ENCODE measurements at regions not wholly inside any gene's neighbourhood (a gene's known extent, or its start where the extent isn't known, plus 50 kb on each side); places are given as distances from the start of the nearest gene placed in this dataset.

- no peak for TF ChIP-seq CTCF (IDR thresholded peaks at IDR 0.05; ENCODE audit: control insufficient read depth, extremely low read depth, insufficient read depth)
- no peak overlapping the region for H3K4me3 ChIP-seq (ENCODE audit: low read depth, low read length)
- DNase-seq (ENCODE audit: low read depth): no peak
Measured at GRCh38 chr6:71031912-71032311, 75.1 kb upstream of the B3GAT2 start.

GRCh38 chr6:71033171-71033570, 76.3 kb upstream of the B3GAT2 start:
- no peak for DNase-seq (ENCODE audit: low read depth)
- no peak for TF ChIP-seq CTCF (IDR thresholded peaks at IDR 0.05; ENCODE audit: control insufficient read depth, extremely low read depth, insufficient read depth)
- H3K4me3 ChIP-seq (ENCODE audit: low read depth, low read length): no peak overlapping the region

GRCh38 chr6:71033890-71034289, 77.0 kb upstream of the B3GAT2 start:
- H3K4me3 ChIP-seq (ENCODE audit: low read depth, low read length): no peak overlapping the region
- no peak for DNase-seq (ENCODE audit: low read depth)
- no peak for TF ChIP-seq CTCF (IDR thresholded peaks at IDR 0.05; ENCODE audit: control insufficient read depth, extremely low read depth, insufficient read depth)

GRCh38 chr6:71034563-71035345, 77.9 kb upstream of the B3GAT2 start:
- TF ChIP-seq CTCF (IDR thresholded peaks at IDR 0.05; ENCODE audit: control insufficient read depth, extremely low read depth, insufficient read depth): no peak
- H3K4me3 ChIP-seq (ENCODE audit: low read depth, low read length): no peak overlapping the region
- no peak for DNase-seq (ENCODE audit: low read depth)

GRCh38 chr6:71035871-71036270, 79.0 kb upstream of the B3GAT2 start:
- TF ChIP-seq CTCF (IDR thresholded peaks at IDR 0.05; ENCODE audit: control insufficient read depth, extremely low read depth, insufficient read depth): no peak
- DNase-seq (ENCODE audit: low read depth): no peak
- no peak overlapping the region for H3K4me3 ChIP-seq (ENCODE audit: low read depth, low read length)

GRCh38 chr6:71038711-71039344, 82.0 kb upstream of the B3GAT2 start:
- no peak overlapping the region for H3K4me3 ChIP-seq (ENCODE audit: low read depth, low read length)
- no peak for DNase-seq (ENCODE audit: low read depth)
- TF ChIP-seq CTCF (IDR thresholded peaks at IDR 0.05; ENCODE audit: control insufficient read depth, extremely low read depth, insufficient read depth): no peak
